CD4-positive, alpha-beta T cell (primary cell): ENCODE measurements at regions not wholly inside any gene's neighbourhood (a gene's known extent, or its start where the extent isn't known, plus 50 kb on each side); places are given as distances from the start of the nearest gene placed in this dataset.

ENCODE experiments used
- ATAC-seq: fragments of 200-7000 bp; cut with Tn5 transposase; one replicate; pipeline ENCODE4 v1.10.0; 2022; ENCODE audit warnings: mild to moderate bottlenecking; ENCODE audit not compliant: poor library complexity
- CTCF ChIA-PET: fragments of 350-600 bp; sonication (Branson Sonifier 250); formaldehyde crosslinking; loops from one replicate; lab custom pipeline; 2021; ENCODE audit warnings: antibody characterized with exemption, inconsistent platforms; lab: Charles Lee
- POLR2A ChIA-PET: fragments of 350-600 bp; sonication (Branson Sonifier 250); formaldehyde crosslinking; loops from one replicate; lab custom pipeline; 2021; ENCODE audit warnings: antibody characterized with exemption, inconsistent platforms; lab: Charles Lee
- DNase-seq, 14 experiments: peaks; one replicate each; pipeline ENCODE4 v3.0.0-alpha.2; 2013 to 2020; ENCODE audit warnings: mixed read lengths in 2 of 14
- H3K27ac ChIP-seq, 2 donors: one replicate each; pipeline versions ENCODE4 v1.5.1 to v1.7.0; 2013; ENCODE audit warnings: low read length in 2 of 2, low read depth in 1 of 2, mild to moderate bottlenecking in 1 of 2
- H3K27me3 ChIP-seq, 2 experiments: 1 replicate in 1 of 2; 2 replicates in 1 of 2; pipeline versions ENCODE4 v1.6.1 to v1.7.0; 2013; ENCODE audit warnings: low read length in 2 of 2, control low read depth in 1 of 2, mild to moderate bottlenecking in 1 of 2, moderate library complexity in 1 of 2; ENCODE audit not compliant: insufficient read depth in 2 of 2, control insufficient read depth in 1 of 2
- H3K36me3 ChIP-seq: one replicate; pipeline ENCODE4 v1.6.1; 2013; ENCODE audit warnings: low read length, control low read depth; ENCODE audit not compliant: insufficient read depth
- H3K4me1 ChIP-seq: one replicate; pipeline ENCODE4 v1.6.1; 2013; ENCODE audit warnings: low read length, control low read depth; ENCODE audit not compliant: insufficient read depth
- H3K4me3 ChIP-seq: one replicate; pipeline ENCODE4 v1.5.1; 2013; ENCODE audit warnings: mild to moderate bottlenecking, low read length, moderate library complexity
- H3K9me3 ChIP-seq, 2 experiments: 1 replicate in 1 of 2; 2 replicates in 1 of 2; pipeline versions ENCODE4 v1.6.1 to v1.7.0; 2013; ENCODE audit warnings: low read length in 2 of 2, mild to moderate bottlenecking in 2 of 2, control low read depth in 1 of 2, moderate library complexity in 1 of 2; ENCODE audit not compliant: control insufficient read depth in 1 of 2, insufficient read depth in 1 of 2
- H3K27ac Mint-ChIP-seq: one replicate; pipeline ENCODE4 v1.8.0; 2020; ENCODE audit warnings: mixed read lengths
- H3K27me3 Mint-ChIP-seq: one replicate; pipeline ENCODE4 v1.8.0; 2021; ENCODE audit warnings: mixed read lengths
- H3K36me3 Mint-ChIP-seq: one replicate; pipeline ENCODE4 v1.8.0; 2021; ENCODE audit warnings: low read depth, mixed read lengths
- H3K4me1 Mint-ChIP-seq: one replicate; pipeline ENCODE4 v1.8.0; 2021; ENCODE audit warnings: low read depth, mixed read lengths
- H3K4me3 Mint-ChIP-seq: one replicate; pipeline ENCODE4 v1.8.0; 2020; ENCODE audit warnings: mild to moderate bottlenecking, mixed read lengths
- H3K9me3 Mint-ChIP-seq: one replicate; pipeline ENCODE4 v1.8.0; 2020; ENCODE audit warnings: mixed read lengths
- CTCF ChIP-seq: fragments of 200-600 bp; IDR thresholded peaks from one replicate; pipeline ENCODE4 v1.8.0; 2022; ENCODE audit warnings: antibody characterized with exemption, mild to moderate bottlenecking
- intact Hi-C, 2 experiments: fragments of 100-400 bp; cut with DNase I in 1 of 2; cut with micrococcal nuclease in 1 of 2; formaldehyde crosslinking; loops; one replicate each; pipeline versions ENCODE4 v1.15.1 to v1.9.0; 2023 to 2025; cut with DNase I, micrococcal nuclease

DNA sequence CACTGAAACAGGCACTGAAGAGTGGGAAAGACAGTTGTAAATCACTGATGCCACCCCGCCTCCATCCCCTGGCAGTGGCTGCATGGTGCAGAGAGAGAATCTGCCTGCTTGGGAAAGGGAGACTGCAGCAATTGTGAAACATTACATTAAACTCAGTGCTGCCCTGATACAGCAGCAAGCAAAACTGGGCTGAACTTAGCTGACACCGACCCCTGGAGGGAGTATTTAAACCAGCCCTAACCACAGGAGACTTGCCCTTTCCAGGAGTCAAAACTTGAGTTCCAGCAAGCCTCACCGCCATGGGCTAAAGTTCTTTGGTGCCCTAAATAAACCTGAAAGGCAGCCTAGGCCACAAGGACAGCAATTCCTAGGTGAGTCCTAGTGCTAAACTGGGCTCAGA is 109.4 kb upstream of the PLPP4 start:
- Histone ChIP-seq H3K27ac (no peak overlapping the region), H3K4me3 (no peak overlapping the region), H3K4me1 (no peaks in the 10 kb centered on the region), H3K36me3 (no peaks in the 10 kb centered on the region), H3K9me3 (peaks cover 0 to 6% of the 10 kb centered on the region in 2 experiments), H3K27me3 (peaks cover 0 to 6% of the 10 kb centered on the region in 2 experiments)
- Mint-ChIP-seq H3K9me3 (no peaks in the 10 kb centered on the region), H3K27me3 (peaks cover 20% of the 10 kb centered on the region), H3K27ac (no peak overlapping the region), H3K36me3 (no peaks in the 10 kb centered on the region), H3K4me3 (no peak overlapping the region), H3K4me1 (no peaks in the 10 kb centered on the region)
- ChIA-PET POLR2A (no interaction called here), CTCF (no interaction called here)
- no peak for TF ChIP-seq CTCF
- no peak for DNase-seq
- no peak for ATAC-seq
- intact Hi-C loops = no loop called here

- intact Hi-C loops = no loop called here
- no peak for TF ChIP-seq CTCF
- no peaks in the 10 kb centered on the region for H3K36me3 ChIP-seq
Observed at GRCh38 chr10:120349069-120349468, 108.0 kb upstream of the PLPP4 start.

GRCh38 chr10:120355425-120355824 is 101.6 kb upstream of the PLPP4 start:
- Mint-ChIP-seq H3K4me3 (no peak overlapping the region), H3K9me3 (no peaks in the 10 kb centered on the region), H3K27me3 (peaks cover 8% of the 10 kb centered on the region), H3K4me1 (no peaks in the 10 kb centered on the region), H3K27ac (no peak overlapping the region), H3K36me3 (no peaks in the 10 kb centered on the region)
- ATAC-seq (no peak), DNase-seq (no peak)
- Histone ChIP-seq H3K27ac (no peak overlapping the region), H3K36me3 (no peaks in the 10 kb centered on the region), H3K27me3 (no peaks in the 10 kb centered on the region), H3K9me3 (peaks cover 0 to 5% of the 10 kb centered on the region in 2 experiments), H3K4me3 (no peak overlapping the region), H3K4me1 (no peaks in the 10 kb centered on the region)
- CTCF ChIA-PET = no interaction called here
- TF ChIP-seq CTCF = no peak
- POLR2A ChIA-PET = no interaction called here
- intact Hi-C loops = no loop called here

More at GRCh38 chr10:120349069-120349468, 108.0 kb upstream of the PLPP4 start:
- no peak for ATAC-seq
- Mint-ChIP-seq H3K27me3 (peaks cover 20% of the 10 kb centered on the region), H3K9me3 (no peaks in the 10 kb centered on the region), H3K4me1 (no peaks in the 10 kb centered on the region), H3K4me3 (no peak overlapping the region), H3K27ac (no peak overlapping the region), H3K36me3 (no peaks in the 10 kb centered on the region)
- peaks cover 0 to 4% of the 10 kb centered on the region in 2 experiments for H3K27me3 ChIP-seq
- CTCF ChIA-PET = no interaction called here
- POLR2A ChIA-PET = no interaction called here
- no peaks in the 10 kb centered on the region for H3K4me1 ChIP-seq
- peaks cover 0 to 6% of the 10 kb centered on the region in 2 experiments for H3K9me3 ChIP-seq
- no peak overlapping the region for H3K4me3 ChIP-seq
- H3K27ac ChIP-seq = no peak overlapping the region
- DNase-seq = no peak
